ENCODE measurements at regions not wholly inside any gene's neighbourhood (a gene's known extent, or its start where the extent isn't known, plus 50 kb on each side); places are given as distances from the start of the nearest gene placed in this dataset.

GRCh38 chr22:48476577-48476976 lies 1351.1 kb downstream of the BRD1 start:
- H3K27ac ChIP-seq, result no peak overlapping the region
- no peak for TF ChIP-seq CTCF (conservative IDR thresholded peaks at IDR 0.05)

DNA sequence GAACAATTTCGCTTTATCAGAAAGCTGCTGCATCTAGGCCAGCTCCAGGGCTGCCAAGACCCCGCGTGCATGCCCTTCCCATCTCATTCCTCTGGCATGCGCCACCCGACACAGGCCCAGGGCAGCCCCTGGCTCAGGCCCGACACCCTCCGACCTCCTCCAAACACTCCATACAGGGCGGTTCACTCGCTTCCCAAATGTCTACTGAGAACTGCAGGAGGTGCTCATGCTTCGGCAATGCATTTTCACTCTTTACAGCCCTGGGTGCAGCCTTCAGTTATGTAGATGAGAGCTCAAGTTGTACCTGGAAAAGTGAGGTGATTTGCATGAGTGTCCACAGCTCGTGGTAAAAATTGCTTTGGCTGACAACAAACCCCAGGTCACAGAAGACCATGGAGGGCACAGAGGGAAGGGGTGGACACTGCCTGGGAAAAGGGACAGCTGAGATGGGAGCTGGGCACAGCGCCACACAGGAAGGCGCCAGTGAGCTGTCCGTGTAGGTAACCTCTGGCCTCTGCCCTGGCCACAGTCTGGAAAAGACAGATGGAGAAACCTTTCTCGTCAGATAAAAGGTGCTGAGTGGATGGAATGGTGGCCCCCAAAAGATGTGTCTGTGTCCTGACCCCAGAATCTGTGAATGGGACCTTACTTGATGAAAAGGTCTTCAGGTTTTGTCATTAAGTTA lies 1351.9 kb downstream of the BRD1 start:
- H3K27ac ChIP-seq, result no peak overlapping the region
- TF ChIP-seq CTCF (conservative IDR thresholded peaks at IDR 0.05), result no peak

DNA sequence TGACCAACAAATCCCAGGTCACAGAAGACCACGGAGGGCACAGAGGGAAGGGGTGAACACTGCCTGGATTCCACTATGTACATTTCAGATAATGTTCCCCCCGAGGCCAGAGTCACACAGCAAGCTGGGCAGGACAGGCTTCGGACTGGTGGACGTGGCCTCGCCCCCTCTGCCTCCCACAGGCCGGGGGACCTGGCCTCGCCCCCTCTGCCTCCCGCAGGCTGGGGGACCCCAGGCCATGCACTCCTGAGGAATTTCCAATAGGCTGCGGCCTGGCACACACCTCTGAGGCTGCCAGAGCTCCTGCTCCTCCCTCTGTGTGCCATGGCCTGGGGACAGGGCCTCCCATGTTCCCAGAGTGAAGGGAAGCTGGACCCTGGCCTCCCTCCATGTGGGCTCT lies 1352.8 kb downstream of the BRD1 start:
- H3K27ac ChIP-seq, result no peak overlapping the region
- no peak for TF ChIP-seq CTCF (conservative IDR thresholded peaks at IDR 0.05)

GRCh38 chr22:48473202-48473601 lies 1354.5 kb downstream of the BRD1 start:
- H3K27ac ChIP-seq, result no peak overlapping the region
- no peak for TF ChIP-seq CTCF (conservative IDR thresholded peaks at IDR 0.05)

DNA sequence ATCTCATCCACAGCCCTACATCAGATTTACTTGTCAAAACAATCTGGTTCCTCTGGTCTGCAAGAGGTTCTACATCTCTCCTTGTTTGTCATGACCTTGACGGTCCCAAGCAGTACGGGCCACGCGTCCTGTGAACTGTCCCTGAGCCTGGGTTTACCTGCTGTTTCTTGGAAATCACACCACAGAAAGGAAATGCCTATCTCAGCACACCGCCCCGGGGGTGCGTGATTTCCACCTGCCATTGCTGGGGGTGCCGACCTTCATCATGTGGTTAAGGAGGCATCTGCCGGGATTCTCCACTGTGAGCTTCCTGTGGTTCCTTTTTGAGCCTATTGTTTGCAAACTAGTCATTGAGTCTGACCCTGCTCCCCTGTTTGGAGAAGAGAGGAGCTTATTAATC lies 1363.4 kb downstream of the BRD1 start:
- H3K27ac ChIP-seq, result no peak overlapping the region
- no peak for TF ChIP-seq CTCF (conservative IDR thresholded peaks at IDR 0.05)

DNA sequence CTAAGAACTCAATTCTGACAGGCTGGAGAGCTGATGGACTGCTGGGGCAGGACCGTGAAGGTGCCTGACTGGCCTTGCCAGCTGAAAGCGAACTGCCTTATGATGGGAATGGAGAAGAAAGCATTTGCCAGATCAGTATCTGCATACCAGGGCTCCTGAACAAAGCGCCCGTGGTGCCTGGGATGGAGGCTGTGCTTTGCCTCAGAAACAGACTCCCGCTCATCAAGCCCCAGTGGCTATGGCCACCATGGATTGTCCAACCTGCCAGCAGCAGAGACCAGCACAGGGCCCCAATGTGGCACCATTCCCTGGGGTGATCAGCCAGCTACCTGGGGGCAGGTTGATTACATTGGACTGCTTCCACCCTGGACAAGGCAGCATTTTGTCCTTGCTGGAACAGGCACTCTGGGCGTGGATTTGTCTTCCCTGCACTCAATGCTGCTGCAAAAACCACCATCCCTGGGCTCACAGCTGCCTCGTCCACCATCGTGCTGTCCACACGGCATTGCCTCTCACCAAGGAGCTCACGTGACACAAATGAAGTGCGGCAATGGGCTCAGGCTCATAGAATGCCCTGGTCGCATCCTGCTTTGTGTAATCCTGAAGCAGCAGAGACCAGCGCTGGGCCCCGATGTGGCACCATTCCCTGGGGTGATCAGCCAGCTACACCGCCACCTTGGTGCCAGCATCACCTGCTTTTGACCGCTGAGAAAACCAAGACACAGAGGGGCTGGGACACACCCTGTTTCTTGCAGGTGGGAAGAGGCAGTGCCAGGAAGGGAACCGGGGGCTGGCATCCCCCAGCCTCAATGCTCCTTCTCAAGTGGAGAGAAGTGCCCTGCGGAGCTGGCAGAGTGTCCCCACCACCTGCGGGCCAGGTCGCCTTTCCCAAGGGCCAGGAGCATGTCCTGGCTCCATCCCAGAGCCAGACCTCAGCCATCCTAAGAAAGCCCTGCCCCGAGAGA lies 1367.5 kb downstream of the BRD1 start:
- TF ChIP-seq CTCF (conservative IDR thresholded peaks at IDR 0.05), result no peak
- no peak overlapping the region for H3K27ac ChIP-seq

DNA sequence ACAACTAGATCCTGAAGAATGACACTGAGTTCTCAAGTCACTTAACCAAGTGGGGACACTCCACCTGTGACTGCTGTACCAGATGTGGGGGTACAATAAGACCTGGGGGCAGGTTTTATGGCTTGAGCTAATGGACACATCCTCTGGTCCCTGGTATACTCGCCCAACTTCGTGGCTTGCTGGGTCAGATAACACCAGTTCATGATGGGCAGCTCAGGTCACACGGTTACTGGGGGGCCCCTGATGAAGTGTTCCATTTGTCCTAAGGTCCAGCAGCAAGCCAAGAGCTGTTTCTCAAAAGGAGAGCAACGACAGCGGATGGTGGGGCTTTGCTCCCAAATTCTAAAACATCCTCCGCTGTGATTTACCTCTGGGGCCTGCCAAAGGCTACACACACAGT lies 1368.4 kb downstream of the BRD1 start:
- no peak overlapping the region for H3K27ac ChIP-seq
- no peak for TF ChIP-seq CTCF (conservative IDR thresholded peaks at IDR 0.05)

All from VCaP (cell line).